ENCODE measurements at regions not wholly inside any gene's neighbourhood (a gene's known extent, or its start where the extent isn't known, plus 50 kb on each side); places are given as distances from the start of the nearest gene placed in this dataset.

DNA sequence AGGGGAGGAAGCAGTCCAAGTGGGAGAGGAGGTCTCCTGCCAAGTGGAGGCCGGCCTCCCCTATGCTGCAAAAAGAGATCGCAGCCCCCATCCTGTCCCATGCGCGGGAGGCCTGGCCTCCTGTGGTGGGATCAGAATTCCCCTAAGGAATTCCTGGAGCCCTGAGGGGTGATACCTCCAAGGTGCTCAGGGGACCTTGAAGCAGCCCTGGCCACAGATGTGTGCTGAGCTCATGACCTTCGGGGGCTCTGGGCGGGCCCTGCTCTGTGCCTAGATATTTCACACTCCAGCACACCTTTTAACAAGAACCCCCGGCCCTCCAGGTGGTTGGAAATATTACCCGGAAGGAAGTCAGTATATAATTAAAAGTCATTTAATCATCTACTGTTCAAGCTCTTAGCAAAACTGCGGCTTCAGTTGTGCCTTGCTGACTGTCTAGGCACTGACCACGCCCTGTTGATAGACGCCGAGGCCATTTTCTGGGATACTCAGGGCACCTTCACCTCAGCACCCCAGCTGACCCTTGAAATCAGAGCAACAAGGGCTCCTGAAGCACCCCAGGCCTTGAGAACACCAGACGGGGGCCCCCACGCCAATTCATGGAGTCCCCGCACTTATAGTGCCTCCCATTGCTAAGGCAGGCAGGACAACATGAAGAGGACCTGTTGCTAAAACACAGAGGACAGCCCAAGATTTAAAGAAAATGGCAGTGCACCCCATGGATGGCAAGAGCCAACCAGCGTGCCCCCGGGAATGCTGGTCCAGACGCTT, 119.1 kb downstream of the NDUFA10 start:
- no peak for DNase-seq (ENCODE audit: low read depth, low spot score)
- H3K4me3 ChIP-seq (ENCODE audit: low read length) = no peak overlapping the region

DNA sequence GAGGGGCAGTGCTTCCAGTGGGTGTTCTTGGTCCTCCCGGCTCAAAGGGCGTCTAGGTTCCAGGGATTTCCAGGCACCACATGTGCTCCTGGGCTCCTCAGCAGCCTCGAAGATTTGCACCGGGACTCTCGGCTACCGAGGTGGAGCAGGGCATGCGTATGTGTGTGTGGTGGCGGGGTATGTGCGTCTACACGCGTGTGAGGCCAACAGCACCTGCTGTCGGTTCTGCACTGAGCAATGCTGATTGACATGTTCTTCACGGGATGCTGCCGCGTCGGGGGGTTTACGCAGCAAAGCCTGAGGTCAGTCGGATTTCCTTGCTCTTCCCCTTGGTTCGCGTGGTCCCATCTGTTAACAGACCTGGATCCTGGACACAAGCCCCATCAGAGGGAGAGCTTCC, 119.8 kb downstream of the NDUFA10 start:
- no peak overlapping the region for H3K4me3 ChIP-seq (ENCODE audit: low read length)
- DNase-seq (ENCODE audit: low read depth, low spot score) = no peak

DNA sequence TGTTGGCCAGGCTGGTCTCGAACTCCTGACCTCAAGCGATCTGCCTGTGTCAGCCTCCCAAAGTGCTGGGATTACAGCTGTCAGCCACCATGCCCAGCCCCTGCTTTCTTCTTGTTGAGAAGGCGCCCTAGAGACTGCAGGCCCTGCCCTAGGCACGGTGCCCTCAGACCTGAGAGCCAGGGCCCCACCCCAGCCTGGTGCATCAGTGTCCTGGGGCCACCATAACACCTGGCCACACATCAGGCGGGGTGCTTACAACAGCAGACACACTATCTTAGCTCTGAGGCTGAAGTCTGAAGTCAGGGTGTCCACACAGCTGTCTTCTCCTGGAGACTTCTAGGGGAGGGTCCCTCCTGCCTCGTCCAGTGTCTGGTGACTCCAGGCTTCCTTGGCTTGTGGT, 120.6 kb downstream of the NDUFA10 start:
- no peak overlapping the region for H3K4me3 ChIP-seq (ENCODE audit: low read length)
- DNase-seq (ENCODE audit: low read depth, low spot score) = no peak

DNA sequence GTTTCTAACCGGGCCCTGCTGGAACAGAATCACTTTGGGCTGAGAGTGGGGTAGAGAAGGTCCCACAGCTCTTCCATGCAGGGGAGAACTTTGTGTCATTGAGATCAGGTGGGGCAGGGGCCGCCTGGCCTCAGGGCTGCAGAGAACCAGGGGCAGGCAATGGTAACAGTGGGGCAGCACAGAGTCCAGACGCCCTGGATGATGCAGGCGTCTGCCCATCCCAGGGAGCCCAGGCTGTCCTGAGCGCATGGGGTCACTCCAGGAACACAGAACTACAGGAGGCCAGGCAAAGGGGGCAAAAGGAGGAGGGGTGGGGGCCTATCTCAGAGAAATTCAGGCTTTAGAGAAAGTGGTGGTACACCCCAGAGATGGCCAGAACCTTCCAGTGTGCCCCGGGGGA, 121.3 kb downstream of the NDUFA10 start:
- DNase-seq (ENCODE audit: low read depth, low spot score) = no peak
- no peak overlapping the region for H3K4me3 ChIP-seq (ENCODE audit: low read length)

DNA sequence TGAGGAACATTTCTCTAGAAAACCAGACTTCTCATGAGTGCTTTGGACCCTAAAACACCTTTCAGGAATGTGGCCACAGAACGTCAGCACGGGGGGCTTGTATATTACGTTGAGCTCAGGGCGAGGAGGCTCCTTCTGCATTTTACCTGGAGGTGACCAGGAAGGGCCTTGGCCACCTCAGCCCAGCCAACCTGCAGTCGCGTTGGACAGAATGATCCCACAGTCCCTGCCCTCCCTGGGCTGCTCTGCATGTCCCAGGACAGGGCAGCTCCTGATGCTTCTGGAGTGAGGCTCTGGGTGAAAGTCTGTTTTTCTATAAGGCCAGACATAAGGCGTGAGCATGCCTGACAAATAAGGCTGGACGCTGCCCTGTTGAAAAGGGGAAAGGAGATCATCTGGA, 121.9 kb downstream of the NDUFA10 start:
- no peak for DNase-seq (ENCODE audit: low read depth, low spot score)
- no peak overlapping the region for H3K4me3 ChIP-seq (ENCODE audit: low read length)

DNA sequence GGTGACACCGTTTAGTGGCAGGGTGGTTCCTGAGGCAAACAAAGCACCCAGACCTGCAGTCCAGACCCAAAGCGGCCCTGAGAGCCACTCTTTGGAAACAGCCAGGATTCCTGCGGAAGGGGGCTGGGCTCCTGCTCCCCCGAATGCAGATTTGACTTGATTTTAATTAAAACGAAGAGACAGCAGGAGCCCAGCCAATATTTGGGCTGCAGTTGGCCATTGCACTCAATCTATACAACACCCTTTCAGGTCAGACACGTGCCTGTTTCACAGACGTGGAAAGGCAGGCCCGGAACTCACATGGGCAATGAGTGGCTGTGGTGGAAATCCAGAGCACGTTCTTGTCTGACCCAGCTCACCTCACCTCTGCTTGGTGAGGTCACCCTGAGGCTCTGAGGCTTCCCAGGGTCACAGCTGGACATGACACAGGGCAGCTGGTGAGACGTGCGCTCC, 122.4 kb downstream of the NDUFA10 start:
- H3K4me3 ChIP-seq (ENCODE audit: low read length) = no peak overlapping the region
- no peak for DNase-seq (ENCODE audit: low read depth, low spot score)

DNA sequence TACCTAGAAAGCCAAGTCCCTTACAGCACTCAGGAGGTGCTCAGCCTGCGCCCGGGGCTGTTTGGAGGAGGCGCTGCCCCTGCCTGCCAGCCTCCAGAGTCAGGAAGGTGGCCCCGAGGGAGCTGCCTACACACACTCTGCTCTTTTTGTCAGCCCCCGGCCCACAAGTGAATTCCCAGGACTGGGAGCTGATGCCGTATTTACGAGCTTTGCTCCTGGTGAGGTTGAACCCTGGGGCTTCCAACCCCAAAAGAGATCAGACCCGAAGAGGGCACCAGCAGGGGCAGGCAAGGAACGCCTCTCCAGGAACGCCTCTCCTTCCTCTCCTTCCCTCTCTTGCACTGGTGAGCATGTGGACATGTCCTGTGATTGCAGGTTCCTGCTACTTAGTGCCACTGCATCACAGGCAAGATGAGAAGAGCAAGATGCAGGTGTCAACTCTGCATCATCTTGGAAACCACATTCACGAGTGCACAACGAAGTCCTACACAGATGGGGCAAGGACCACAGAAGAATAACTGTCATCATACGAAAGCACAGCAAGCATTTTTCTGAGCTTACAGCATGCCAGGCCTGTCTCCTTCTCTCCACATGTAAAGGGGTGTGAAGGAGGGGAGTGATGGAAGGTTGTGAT, 126.7 kb downstream of the NDUFA10 start:
- no peak overlapping the region for H3K4me3 ChIP-seq (ENCODE audit: low read length)
- DNase-seq (ENCODE audit: low read depth, low spot score) = no peak

DNA sequence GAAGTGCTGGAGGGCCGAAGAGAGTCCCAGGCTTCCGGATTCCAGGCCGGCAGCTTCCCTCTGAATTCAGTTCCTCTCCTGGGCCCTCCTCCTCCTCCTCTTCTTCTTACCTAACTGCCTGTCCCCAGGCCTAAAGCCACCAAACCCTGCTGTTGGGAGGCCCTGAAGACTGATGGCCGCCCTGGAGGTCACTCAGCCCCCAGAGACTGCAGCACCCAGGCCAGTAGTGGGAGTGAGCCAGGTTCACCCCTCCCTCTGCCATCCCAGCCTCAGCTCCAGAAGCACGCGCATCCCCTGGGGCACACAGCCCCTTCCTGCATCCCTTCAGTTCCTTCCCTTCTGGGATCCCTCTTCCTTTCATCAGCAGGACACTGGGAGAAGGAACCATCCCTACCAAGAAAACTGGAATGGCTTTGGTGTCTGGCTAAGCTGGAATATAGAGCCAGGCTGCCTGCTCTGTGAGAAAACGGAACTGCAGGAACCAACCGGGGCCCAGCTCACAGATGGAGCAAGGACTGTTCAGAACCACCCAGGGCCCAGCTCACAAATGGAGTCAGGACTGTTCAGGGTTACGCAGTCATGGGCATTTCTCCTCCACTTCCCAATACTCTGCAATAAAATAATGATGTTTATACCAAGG, 127.4 kb downstream of the NDUFA10 start:
- no peak overlapping the region for H3K4me3 ChIP-seq (ENCODE audit: low read length)
- no peak for DNase-seq (ENCODE audit: low read depth, low spot score)

DNA sequence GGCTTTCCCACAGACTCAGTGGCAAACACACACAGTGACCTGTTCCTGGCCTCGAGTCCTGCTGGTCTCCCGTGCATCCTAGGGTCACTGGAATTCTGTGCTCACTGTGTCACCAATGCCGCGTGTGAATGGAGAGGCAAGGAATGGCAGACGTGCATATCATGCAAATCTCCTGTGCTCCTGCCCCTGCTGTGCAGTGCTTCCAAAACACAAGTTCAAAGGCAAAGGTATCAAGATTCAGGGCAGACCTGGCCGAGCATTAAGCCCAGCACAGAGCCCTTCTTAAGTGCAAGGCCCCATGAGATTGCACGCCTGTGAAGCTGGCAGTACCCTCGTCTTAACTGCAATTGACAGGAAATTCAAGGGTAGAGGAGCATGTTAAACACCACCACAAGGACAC, 129.1 kb downstream of the NDUFA10 start:
- no peak for DNase-seq (ENCODE audit: low read depth, low spot score)
- H3K4me3 ChIP-seq (ENCODE audit: low read length) = no peak overlapping the region

DNA sequence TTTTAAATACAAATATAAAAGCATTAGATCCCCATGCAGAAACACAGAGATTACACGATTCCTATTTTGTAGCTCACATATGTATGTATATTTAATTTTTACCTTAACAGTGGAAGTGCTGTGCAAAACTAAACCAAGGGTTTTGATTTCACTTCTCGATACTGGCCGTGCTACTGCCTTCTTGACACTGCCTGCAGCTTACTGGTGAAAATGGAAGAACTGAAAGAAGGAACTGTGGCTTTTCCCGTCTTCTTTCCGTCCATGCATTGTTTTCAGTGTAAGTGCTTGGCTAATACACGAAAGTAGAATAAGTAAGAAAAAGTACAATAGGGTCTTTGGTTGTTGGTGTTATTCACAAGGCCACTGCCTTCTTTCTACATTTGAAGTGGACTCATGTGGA, 129.5 kb downstream of the NDUFA10 start:
- DNase-seq (ENCODE audit: low read depth, low spot score) = no peak
- H3K4me3 ChIP-seq (ENCODE audit: low read length) = no peak overlapping the region

DNA sequence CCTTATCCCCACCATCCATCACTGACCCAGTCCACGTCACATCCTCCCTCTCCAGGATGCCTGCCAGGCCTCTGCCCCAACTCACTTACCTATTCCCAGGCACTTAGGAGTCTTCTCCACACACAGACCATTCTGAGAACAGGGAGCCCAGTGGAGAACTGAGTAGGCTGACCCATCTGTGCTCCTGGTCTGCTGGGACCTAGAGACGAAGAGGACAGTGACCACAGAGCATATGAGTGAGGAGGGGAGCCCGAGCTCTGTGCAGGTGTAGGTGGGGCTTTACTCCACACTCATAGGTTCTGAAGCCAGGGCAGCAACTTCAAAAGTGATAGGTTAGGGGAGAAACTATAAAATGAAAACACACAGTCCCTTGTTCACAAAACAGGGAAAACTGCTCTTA, 130.0 kb downstream of the NDUFA10 start:
- no peak overlapping the region for H3K4me3 ChIP-seq (ENCODE audit: low read length)
- no peak for DNase-seq (ENCODE audit: low read depth, low spot score)

DNA sequence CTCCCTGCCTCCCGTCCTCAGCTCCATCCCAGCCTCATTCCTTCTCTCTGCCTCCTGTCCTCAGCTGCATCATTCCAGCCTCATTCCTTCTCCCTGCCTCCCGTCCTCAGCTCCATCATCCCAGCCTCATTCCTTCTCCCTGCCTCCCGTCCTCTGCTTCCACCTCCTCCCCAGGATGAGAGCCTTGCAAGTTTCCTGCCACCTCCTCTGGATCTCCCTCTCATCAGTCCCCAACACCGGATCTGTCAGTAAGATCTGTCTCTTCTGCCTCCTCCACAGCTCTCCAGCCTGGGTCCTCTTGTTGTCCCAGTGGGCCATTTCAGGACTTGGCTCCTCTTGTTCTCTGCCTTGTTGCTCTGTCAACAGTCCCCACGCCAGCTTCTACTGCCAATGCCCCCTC, 130.9 kb downstream of the NDUFA10 start:
- no peak overlapping the region for H3K4me3 ChIP-seq (ENCODE audit: low read length)
- DNase-seq (ENCODE audit: low read depth, low spot score) = no peak

DNA sequence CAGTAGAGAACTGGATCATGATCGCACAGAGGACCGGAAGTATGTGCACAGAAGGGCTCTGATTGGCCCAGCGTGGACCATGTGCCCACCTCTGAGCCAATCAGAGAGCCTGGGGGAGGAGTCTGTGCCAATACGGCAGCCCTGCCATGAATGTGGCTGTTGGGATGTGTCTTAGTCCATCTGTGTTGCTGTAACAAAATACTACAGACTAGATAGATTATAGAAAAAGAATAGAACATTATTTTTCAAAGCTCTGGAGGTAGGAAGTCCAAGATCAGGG, 132.0 kb downstream of the NDUFA10 start:
- DNase-seq (ENCODE audit: low read depth, low spot score) = peak; percentile 35
- H3K4me3 ChIP-seq (ENCODE audit: low read length) = no peak overlapping the region

DNA sequence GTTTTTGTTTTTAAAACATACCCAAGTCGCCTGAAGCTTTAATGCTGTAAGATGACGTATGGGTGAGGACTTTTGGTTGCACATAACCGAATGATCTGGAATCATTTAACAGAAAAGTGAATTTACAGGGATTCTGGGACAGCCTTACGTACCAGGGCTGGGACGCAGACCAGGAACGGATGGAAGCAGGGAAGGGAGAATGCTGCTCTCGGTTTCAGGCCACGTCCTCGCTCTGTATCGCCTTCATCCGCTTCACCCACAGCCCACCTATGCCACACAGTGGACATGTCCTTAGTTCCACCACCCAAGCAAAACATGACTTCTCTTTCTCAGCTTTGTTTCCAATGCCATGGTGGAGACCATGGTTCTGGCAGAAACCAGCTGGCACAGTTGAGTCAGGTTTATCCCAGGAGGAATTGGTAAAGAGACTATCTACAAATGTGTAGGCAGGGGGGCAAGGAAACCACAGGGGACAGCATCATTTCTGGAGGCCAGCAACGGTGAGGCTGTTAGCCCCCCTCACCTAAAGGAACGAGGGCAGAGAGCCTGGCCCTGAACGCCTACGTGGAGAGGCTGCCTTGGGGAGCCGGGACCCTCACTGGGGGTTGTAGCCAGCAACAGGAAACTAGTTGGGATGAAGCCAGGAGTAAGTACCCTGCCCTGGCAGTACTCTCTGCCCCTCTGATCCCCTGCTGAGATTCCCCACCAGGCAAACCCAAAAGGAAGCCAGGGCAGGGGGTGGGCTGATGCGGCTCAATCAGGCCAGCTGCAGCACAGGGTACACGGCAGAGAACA, 132.5 kb downstream of the NDUFA10 start:
- H3K4me3 ChIP-seq (ENCODE audit: low read length) = no peak overlapping the region
- no peak for DNase-seq (ENCODE audit: low read depth, low spot score)

DNA sequence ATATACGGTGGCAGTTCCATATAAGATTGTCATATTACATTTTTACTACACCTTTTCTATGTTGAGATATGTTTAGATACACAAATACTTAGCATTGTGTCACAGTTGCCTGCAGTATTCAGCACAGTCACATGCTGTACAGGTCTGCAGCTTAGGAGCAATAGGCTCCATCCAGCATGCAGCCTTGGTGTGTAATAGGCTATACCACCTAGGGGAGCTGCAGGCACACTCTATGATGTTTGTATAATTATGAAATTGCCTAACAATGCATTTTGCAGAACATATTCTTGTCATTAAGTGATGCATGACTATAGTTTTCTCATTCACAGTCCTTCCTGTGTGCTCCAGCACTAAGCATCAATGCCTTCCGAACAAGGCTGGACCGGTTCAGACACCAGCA, 133.4 kb downstream of the NDUFA10 start:
- DNase-seq (ENCODE audit: low read depth, low spot score) = no peak
- no peak overlapping the region for H3K4me3 ChIP-seq (ENCODE audit: low read length)

DNA sequence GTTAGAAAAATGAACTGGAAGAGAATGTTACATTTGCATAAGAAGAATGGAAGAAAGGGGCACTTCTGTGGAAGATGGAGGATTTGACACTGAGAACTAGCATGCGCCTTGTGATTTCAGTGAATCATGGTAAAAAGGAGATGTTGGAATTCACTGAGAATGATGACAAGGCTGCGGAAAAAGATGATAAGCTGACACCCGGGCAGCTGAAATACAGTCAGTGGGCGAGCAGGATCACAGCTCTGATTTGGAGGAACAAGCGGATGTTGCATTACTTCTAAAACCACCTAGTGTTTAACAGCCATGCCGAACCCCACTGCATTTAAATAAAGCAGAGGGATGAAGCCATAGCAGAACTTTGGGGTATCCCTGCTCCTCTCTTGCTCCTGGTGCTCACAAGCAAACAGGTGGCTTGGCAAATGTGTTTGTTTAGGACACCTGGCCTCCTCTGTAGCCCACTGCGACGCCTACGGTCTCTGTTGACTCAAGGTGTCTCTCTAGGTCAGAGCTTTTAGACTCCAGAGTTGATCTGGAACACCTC, 134.9 kb downstream of the NDUFA10 start:
- no peak for DNase-seq (ENCODE audit: low read depth, low spot score)
- H3K4me3 ChIP-seq (ENCODE audit: low read length) = no peak overlapping the region

DNA sequence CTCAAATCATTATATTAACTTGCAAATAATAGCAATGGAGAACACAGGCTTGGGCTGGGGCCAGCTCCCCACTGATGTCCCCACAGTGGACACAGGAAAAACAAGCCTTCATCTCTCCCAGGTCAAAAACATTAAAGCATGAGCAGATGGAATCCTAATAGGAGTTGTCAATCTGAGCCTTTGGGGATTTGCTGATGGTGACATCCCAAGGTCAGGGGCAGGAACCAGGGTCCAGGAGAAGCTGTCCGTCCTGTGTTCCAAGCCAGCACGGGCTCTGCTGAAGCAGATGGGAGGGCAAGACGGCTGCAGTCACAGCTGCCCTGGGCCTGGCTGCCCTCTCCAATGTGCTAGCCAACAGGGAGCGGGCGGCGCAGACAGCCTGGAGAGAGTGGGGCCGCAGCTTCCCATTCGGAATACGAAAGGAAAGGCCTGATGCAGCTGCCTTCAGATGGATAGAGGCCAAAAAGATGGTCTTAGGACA, 135.5 kb downstream of the NDUFA10 start:
- DNase-seq (ENCODE audit: low read depth, low spot score) = no peak
- no peak overlapping the region for H3K4me3 ChIP-seq (ENCODE audit: low read length)

DNA sequence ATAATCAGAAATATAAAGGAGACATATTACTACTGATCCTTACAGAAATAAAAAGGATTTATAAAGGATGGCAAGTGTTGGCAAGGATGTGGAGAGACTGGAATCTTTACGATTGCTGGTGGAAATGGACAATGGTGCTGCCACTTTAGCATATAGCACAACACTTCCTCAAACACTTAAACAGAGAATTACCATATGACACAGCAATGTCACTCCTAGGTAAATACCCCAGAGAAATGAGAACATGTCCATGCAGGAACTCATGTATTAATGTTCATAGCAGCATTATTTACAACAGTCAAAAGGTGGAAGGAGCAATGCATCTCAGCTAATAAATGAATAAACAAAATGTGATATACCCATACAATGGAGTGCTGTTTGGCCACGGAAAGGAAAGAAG, 137.5 kb downstream of the NDUFA10 start:
- H3K4me3 ChIP-seq (ENCODE audit: low read length) = no peak overlapping the region
- no peak for DNase-seq (ENCODE audit: low read depth, low spot score)

DNA sequence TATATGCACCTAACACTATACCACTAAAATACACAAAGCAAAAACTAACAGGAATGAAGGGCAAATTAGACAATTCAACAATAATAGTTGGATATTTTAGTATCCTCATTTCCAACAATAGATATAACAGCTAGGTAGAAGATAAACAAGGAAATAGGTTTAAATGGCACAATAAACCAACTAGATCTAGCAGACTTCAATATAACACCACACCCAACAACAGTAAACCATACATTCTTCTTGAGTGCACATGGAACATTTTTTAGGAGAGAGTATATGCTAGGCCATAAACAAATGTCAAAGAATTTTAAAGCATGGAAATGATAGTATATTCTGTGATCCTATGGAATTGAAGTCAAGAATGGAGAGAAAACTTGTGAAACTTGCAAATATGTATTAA, 138.4 kb downstream of the NDUFA10 start:
- no peak for DNase-seq (ENCODE audit: low read depth, low spot score)
- H3K4me3 ChIP-seq (ENCODE audit: low read length) = no peak overlapping the region

DNA sequence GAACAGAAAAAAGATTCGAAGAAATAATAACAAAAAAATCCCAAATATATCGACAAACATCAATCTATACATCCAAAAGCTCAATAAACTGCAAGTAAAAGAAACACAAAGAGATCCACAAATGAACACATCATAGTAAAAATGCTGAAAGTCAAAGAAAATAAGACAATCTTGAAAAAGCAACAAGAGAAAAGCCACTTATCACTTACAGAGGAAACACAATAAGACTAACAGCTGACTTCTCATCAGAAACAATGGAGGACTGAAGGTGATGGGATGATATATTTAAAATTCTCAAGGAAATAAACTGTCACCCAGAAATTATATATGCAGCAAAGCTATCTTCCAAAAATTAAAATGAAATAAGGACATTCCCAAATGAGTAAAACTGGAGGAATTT, 140.3 kb downstream of the NDUFA10 start:
- no peak overlapping the region for H3K4me3 ChIP-seq (ENCODE audit: low read length)
- DNase-seq (ENCODE audit: low read depth, low spot score) = no peak

Measured in Jurkat, Clone E6-1 (cell line).